ENCODE measurements at regions not wholly inside any gene's neighbourhood (a gene's known extent, or its start where the extent isn't known, plus 50 kb on each side); places are given as distances from the start of the nearest gene placed in this dataset.

DNA sequence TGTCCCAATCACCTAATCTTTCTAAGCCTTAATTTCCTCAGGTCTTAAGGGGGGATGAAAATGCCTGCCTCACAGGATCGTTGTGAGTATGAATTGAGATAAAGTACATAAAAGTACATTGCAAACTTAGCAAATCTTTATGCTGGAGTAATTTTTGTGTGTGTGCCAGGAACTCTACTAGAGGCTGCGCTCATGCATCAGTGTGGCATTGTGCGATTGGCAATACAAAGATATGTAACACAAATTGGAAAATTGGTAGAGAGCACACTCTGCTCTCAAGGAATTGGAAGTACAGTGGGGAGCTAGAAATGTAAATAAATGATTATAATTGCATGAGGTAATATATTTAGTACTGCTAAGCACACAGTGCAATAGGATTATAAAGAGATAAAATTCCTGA is 398.3 kb downstream of the DUSP10 start:
- DNase-seq = no peak

DNA sequence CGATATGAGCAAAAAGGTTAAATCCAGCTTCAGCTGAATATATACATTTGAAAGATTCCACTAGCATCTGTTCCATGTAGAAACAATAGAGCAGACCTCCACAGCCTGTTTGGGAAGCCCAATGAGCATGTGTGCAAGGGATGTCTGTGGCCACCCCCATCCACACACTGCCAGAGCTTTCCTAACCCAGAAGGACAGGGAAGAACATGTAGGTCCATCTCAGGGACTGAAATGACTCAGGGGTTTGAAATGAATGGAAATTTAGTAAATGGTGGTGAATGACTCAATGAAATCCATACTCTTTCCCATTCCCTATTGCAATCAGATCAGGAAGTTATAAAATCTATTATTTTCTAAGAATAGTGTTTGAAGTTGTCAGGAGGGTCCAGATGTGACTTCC is 397.2 kb downstream of the DUSP10 start:
- no peak for DNase-seq

DNA sequence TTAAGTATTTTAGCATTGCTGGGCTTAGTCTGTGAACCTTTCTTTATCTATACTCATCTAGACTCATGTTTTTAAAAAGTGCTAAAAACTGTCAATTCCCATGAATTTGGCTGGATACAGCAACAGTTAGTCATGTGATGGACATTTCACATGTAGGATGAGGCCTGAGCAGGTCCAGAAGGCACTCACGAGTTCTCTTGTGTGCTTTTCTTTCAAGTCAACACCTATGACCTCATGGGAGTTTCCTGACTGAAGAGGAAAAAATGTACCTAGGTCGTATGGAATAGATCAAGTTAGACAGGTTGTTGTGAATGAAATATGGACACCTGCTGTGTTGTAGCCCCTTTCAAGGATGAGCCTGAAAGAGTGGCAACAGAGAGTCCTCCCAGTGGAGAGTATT is 394.2 kb downstream of the DUSP10 start:
- no peak for DNase-seq

DNA sequence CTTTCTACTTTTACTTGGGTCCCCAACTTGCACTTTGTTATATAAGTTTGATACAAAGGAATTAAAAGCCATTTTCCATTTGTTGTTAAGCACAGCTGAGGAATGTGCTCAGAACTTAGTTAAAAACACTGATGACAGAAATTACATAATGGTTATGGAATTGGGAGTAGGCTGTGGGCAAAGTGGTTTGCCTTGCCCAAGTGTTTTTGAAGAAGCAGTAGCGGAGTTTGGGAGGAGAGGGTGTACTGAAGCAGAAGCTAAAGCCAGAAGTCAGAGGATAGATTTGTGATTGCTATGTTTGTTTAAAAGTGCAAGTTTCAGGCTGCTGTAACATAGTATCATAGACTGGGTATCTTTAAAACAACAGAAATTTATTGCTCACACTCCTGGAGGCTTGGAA is 391.8 kb downstream of the DUSP10 start:
- no peak for DNase-seq

DNA sequence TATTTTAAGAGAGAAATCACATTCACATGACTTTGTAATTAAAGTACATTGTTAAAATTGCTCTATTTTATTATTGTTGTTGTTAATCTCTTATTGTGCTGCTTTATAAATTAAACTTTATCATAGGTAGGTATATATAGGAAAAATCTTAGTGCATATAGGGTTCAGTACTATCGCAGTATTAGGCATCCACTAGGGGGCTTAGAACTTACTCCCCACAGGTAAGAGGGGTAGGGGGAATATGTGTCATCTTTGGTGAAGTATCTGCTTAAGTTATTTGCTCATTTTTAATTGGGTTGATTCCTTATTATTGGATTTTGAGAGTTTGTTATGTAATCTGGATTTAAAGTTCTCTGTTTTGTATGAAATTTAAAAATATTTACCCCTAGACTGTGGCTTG is 385.2 kb downstream of the DUSP10 start:
- no peak for DNase-seq

DNA sequence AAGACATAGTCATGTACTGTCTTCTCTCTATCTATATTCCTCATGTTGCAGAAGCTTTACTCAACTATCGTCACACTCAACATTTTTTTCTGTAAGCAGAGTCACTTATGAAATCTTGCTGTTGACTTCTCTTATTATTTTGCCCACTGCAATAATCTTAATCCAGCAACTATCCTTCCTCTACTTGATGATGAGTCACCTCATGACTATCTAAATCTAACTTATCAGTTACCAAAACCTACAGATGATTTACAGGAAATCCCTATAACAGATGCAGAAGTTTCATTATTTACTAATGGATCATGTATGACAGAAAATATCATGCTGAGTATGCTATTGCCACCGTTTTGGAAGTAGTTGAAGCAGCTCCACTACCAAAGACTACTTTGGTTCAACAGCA is 378.9 kb downstream of the DUSP10 start:
- no peak for DNase-seq

DNA sequence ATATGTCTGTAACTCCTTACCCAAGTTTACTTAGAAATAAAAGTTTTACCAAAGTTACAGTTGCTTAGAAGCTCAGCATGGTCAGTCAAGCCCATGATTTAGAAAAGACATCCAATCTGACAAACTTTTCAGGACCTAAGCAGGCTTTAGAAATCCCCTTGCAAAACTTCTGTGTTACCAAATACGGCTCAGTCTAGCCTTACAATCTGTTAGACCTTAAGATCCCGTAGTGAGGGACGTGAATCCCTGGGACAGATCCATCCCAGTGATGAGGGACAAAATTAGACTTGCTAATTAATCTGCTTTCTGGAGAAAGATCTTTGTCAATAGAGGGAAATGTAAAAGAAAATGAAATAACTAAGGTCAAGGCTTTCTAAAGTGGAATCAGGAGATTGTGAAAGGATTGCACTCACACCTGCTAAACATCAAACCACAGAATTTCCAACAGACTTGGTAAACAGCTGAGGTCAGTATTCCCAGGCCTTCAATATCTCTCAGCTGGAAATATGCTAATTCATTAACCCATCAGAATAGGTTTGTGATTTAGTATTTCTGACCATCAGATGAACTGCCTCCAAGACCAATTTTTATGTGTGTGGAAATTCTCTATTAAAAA is 375.3 kb downstream of the DUSP10 start:
- DNase-seq = no peak

DNA sequence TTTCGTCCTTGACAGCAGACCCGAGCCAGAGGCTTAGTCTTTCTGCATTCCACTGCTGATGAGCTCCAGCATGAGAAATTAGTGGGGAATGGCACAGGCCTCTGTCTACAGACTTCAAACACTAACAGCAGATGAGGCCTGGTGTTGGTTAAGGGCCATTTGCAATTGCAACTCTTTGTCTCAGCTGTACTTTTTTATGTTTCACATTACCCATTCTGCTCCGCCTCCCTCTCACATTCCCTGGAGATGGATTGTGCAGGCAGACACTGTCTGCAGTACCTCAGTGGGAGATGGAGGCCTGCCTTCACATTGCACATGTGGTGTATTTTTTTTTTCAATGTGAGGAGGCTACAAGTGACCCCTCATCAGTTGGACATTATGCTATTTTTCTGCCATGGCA is 370.2 kb downstream of the DUSP10 start:
- DNase-seq = no peak

DNA sequence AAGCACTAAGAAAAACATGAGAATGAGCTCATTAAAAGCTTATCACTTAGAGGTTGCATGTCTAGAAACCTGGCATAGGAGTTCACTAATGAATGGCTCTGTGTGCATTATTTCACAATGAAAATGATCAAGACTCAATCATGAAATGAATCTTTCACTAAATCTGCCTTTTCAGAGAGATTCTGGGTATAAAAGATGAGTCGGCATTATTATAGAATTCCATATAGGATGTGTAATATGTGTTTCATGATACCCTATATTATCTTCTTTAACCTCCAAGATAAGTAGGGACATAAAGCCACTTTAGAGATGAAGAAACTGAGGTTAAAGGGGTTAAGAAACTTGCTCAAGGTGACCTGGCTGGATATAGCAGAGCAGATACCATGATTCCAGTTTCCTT is 368.1 kb downstream of the DUSP10 start:
- no peak for DNase-seq

DNA sequence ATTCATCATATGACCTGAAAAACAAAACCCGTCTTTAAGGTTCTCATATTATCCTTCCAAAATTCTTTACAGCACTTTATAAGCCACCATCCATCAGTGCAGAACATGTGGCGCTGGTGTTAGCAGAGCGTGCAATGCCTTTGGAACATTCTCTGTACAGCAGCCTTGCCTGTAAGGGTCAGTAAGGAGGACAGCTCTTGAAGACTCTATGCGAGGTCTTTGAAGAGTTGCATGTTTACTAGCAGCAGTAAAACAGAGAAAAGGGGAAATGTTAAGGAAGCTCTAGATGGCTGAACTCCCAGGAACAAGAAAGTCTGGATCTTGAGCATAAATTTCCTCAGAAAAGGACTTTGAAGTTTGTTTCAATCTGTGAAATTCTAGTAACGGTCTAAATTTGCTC is 365.6 kb downstream of the DUSP10 start:
- DNase-seq = no peak

DNA sequence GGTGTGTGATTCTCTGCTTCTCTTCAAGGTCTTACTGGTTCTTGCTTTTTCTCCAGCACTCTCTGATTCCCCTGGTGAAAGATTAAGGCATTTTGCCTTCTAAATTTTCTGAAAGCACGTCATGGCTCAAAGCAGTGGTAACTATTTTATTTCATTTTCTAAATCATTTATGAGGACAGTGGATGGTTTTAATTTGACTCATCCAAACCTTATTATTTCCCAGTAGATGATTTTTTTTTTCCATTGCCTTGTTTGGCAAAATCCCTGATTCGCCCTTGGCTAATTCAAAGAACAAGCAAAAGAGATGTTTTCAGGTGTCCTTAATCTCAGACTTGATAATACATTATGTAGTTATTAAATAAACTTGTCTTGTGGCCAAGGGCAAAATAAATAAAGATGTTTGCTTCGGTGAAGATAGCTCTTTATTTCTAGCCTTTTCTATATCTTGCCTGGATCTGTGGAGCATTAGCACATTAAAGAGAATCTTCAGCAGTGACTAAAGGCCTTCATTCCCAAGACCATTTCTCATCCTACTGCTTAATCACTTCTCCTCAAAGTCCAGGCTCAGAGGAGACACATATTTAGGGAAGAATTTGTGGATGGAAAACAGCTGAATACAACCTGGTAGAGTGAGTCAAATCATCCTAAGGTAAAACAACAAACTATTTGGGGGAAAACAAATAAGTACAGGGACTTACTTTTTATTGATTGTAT is 359.8 kb downstream of the DUSP10 start:
- no peak for DNase-seq

DNA sequence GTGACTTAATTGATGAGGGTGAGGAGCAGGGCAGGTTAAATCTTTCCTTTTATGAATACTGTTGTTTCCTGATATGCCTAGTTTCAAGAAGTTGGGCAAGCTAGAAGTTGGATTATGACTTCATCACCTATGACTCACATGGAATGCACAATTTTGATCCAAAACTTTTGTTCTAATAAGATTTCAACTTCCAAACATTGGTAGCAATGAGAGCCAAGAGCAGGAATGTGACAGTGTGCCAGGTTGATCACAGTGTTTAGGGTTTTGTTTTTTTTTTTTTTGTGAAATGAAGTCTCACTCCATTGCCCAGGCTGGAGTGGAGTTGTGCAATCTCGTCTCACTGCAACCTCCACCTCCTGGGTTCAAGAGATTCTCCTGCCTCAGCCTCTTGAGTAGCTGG is 349.4 kb downstream of the DUSP10 start:
- no peak for DNase-seq

DNA sequence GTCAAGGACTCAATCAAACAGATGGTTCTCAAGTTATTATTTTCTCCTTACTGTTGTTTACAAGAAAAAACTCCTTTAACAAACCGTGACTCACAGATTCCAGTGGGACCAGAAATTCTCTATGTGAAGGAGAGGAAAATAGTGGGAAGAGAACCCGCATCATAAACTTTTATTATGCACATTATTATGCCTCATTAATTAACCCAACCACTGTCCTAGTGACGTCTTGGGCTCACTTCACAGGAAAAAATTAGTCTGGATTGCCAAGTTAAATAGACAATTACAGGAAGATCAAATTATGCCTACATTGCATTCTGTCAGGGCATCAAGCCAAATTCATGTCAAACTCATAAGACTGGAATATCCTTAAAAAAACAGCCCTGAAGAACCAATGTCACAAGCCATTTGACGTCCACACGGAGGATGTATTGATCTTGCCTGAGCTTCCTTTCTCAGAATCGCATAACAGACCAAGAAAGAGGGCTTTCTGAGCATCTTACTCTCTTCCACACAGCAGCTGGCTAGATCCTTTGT is 347.8 kb downstream of the DUSP10 start:
- DNase-seq = no peak

DNA sequence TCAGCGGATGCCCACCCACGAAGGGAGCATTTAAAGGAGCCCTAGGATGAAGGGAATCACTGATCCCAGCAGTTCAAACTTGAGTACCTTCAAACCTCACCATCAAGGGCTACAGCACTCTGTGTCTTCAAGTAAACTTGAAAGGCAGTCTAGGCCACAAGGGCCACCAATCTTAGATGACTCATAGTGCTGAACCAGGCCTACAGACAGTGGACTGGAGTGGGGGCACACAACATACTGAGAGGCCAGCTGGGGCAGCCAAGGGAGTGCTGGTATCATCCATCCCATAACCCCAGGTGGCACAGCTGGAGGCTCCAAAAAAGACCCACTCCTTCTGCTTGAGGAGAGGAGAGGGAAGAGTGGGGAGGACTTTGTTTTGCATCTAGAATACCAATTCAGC is 345.4 kb downstream of the DUSP10 start:
- no peak for DNase-seq

DNA sequence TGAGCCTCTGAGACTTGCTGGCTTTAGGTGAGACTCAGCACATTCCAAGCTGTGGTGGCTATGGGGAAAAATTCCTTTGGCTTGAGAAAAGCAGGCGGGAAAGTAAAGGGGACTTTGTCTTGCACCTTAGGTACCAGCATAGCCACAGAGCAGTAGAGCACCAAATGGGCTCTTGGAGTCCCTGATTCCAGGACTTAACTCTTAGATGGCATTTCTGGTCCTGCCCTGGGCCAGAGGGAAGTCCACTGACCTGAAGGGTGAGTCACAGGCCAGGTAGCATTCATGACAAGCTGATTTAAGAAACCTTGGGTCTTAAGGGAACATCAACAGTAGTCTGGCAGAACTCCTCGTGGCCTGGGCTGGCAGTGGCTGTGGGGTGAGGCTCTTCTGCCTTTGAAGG is 344.7 kb downstream of the DUSP10 start:
- DNase-seq = no peak

DNA sequence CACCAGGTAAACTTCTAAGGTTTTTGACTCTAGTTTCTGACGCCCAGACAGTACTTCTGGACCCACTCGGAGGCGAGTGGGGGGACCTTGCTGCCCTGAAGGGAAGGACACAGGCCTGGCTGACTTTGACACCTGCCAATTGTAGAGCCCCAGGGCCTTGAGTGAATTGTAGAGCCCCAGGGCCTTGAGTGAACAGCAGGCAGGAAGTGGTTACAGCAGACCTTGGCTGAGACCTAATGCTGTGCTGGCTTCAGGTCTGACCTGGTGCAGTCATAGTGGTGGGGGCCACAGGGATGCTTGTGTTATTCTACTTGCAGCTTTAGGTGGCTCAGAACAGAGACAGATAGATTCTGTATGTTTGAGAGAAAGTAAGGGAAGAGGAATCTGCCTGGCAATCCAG is 344.3 kb downstream of the DUSP10 start:
- no peak for DNase-seq

DNA sequence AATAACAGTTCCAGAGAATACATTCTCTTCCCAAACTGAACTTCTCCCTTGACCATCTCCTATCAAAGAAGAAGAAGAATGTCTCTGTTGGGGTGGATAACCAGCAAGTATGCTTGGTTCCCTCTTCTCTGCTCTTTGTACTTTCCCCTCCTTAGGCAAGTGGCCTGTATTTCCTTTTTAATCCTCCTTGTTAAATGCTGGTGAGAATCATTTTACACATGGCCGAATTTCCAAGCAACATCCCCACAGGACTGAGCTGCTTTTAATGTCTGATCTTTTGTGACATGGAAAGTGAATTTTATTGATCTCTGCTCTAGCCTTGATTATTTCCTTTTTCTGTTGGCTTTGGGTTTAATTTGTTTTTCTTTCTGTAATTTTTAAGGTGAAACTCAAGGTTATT is 336.7 kb downstream of the DUSP10 start:
- no peak for DNase-seq

DNA sequence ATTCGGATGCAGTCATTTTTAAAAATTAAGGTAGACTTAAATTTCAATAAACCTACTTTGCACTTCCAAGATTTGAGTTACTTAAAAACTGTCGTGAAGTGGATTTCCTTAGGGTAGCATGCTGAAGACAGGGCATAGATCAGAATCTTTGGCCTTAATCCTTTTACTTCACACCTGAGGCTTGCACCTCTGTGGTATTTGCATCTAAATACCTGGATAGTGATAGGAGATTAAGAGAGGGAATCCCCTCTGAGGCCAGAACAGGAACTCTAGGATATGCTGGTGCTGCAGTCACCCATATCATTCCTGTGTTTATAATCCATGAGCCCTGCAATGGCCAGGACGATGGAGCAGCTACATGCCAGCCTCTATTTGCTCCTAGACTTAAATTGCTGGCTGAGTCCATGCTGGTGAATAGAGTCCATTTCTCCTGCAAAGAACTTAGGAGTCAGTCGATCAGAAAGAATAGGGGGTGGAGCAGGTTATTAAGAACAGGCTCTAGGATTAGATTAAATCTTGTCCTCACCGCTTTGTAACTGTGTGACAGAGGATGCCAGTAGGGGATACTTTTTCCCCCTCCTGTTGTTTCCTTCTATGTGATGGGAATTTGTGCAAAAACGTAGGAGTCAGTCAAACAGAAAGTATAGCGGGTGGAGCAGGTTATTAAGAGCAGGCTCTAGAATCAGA is 333.6 kb downstream of the DUSP10 start:
- no peak for DNase-seq

DNA sequence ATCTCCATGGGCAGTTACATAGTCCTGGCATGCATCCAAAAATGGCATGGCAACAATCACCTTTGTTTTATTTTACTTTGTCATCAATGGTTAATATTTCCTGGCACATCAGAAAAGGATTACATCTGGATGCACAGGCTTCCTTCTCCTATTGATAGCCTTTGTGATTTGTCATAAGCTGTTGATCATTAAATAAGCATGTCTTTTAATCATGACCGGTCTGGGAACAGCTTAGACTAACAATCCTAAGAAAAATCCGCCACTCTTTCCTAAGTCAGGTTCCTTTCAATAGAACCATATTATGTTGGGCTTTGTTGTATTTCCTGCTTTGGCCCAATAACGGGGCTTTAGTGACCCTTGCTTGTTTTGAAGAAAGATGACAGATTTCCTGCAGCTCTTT is 330.6 kb downstream of the DUSP10 start:
- DNase-seq = no peak

DNA sequence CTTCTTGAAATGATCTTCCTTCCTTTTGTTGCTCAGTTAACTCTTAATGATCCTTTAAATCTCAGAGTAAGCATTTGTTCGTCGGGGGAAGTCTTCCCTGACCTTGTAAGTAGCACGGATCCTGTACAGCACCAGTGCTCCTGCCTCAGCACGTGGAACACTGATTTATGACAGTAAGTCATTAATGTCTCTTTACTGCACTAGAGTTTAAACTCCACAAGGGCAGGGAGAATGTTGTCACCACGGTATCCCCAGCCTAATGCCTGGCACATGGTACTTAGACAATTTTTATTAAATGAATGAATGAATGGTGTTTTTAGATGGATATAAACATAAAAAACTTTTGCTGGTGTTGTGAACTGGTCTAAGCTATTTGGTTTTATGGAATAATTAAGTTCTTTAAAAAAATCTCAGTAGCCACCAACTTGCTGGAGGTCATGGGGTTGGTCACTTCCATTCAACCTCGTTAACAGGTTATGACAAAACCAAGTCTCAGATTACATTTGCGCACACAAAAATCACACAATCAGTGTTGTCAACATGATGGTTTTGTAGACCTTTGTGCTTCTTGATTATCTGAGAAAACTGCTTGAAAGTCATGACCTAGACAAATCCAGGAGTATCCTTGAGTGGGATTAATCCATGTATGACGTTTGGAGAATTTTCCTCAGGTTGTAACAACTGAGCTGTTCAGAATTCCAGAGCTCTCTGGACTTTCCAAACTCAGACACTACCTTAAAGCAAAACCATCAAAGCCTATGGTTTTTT is 326.9 kb downstream of the DUSP10 start:
- DNase-seq = no peak

DNA sequence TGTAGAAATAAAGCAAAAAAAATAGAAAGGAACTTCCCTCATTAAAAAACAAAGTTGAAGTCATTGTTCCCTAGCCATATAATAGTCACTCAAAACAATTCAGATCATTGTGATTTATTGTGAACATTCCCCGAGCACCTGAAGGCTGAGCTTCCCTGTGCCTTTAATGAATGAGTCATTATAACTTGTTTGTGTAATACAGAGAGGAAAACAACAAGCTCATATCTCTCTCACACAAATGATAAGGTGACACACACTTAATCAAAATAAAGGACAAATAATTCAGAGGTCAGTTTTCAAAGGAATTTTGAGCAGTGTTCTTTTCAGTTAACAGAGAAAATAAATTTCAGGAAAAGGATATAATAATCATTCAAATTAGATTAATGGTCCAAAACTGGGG is 326.2 kb downstream of the DUSP10 start:
- DNase-seq = no peak

DNA sequence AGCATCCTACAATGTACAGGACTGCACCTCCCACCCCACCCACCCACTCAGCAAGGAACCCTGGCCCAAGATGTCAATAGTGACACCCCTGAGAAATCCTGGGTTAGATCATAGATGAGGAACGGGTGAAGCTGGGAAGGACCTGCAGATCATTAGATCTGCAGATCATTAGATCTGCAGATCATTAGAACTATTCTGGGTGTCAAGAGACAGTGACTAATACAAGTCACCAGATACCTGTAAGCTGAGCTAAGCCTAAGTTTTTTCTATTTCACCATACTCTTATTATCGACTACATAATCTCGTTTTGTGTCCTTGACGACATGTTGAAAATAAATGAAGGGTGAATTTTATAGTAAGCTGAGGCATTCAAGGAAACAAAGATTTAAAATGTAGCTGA is 325.7 kb downstream of the DUSP10 start:
- no peak for DNase-seq

Data from amygdala (tissue), 56 donors.